IPS DF 19.7 (cell line): ENCODE measurements at regions not wholly inside any gene's neighbourhood (a gene's known extent, or its start where the extent isn't known, plus 50 kb on each side); places are given as distances from the start of the nearest gene placed in this dataset.
"Not testable (repeated sequence)": the region's sequence is repeated elsewhere in the genome, so short reads cannot be mapped to it uniquely, and the experiment has no call there.

Experiments used
- DNase-seq: peaks from one replicate; pipeline ENCODE4 v3.0.0-alpha.2; 2013; ENCODE audit warnings: low read depth, low spot score

- DNase-seq, result no peak
Measured at GRCh38 chr4:147102596-147102995, 156.9 kb upstream of the TTC29 start.

- no peak for DNase-seq
Measured at GRCh38 chr4:147103403-147103946, 157.8 kb upstream of the TTC29 start.

- DNase-seq, result no peak
Measured at GRCh38 chr4:147104768-147105167, 159.1 kb upstream of the TTC29 start.

GRCh38 chr4:147108409-147108808 lies 162.7 kb upstream of the TTC29 start:
- DNase-seq, result no peak

GRCh38 chr4:147109800-147110199 lies 164.1 kb upstream of the TTC29 start:
- DNase-seq, result no peak

- DNase-seq, result no peak
Measured at GRCh38 chr4:147110473-147111367, 165.1 kb upstream of the TTC29 start.

GRCh38 chr4:147112196-147112595 lies 166.5 kb upstream of the TTC29 start:
- DNase-seq, result not testable (repeated sequence)

- no peak for DNase-seq
Measured at GRCh38 chr4:147117431-147117830, 171.8 kb upstream of the TTC29 start.

- DNase-seq, result no peak
Measured at GRCh38 chr4:147118528-147118927, 172.9 kb upstream of the TTC29 start.

- DNase-seq, result no peak
Measured at GRCh38 chr4:147122685-147123084, 177.0 kb upstream of the TTC29 start.

GRCh38 chr4:147123146-147123545 lies 177.5 kb upstream of the TTC29 start:
- DNase-seq, result no peak

- no peak for DNase-seq
Measured at GRCh38 chr4:147128787-147129186, 183.1 kb upstream of the TTC29 start.

- DNase-seq, result no peak
Measured at GRCh38 chr4:147129687-147130086, 184.0 kb upstream of the TTC29 start.

GRCh38 chr4:147134536-147135210 lies 189.0 kb upstream of the TTC29 start:
- DNase-seq, result no peak

GRCh38 chr4:147136310-147136709 lies 190.6 kb upstream of the TTC29 start:
- DNase-seq, result no peak

GRCh38 chr4:147136751-147137150 lies 191.1 kb upstream of the TTC29 start:
- DNase-seq, result no peak

GRCh38 chr4:147137280-147137679 lies 191.6 kb upstream of the TTC29 start:
- DNase-seq, result no peak

GRCh38 chr4:147138171-147138570 lies 192.5 kb upstream of the TTC29 start:
- DNase-seq, result no peak

- DNase-seq, result no peak
Measured at GRCh38 chr4:147139455-147140198, 194.0 kb upstream of the TTC29 start.

- DNase-seq, result no peak
Measured at GRCh38 chr4:147151763-147152162, 206.1 kb upstream of the TTC29 start.

- no peak for DNase-seq
Measured at GRCh38 chr4:147157860-147158701, 212.4 kb upstream of the TTC29 start.
